ACC112 (cell line): ENCODE measurements at regions not wholly inside any gene's neighbourhood (a gene's known extent, or its start where the extent isn't known, plus 50 kb on each side); places are given as distances from the start of the nearest gene placed in this dataset.

ENCODE experiments used
- H2AFZ ChIP-seq: fragments of 200-600 bp; sonication (generic); one replicate; pipeline ENCODE4 v1.6.0; 2017; ENCODE audit warnings: antibody characterized with exemption, low read length; ENCODE audit not compliant: unreplicated experiment
- H3K27ac ChIP-seq: fragments of 200-600 bp; sonication (generic); 2 replicates; pipeline ENCODE4 v1.5.1; 2014; ENCODE audit warnings: low read depth, mild to moderate bottlenecking, antibody characterized with exemption, low read length, moderate library complexity
- H3K27me3 ChIP-seq: fragments of 200-600 bp; sonication (generic); 2 replicates; pipeline ENCODE4 v1.6.1; 2014; ENCODE audit warnings: mild to moderate bottlenecking, antibody characterized with exemption, low read length, moderate library complexity, mixed read lengths; ENCODE audit not compliant: insufficient read depth
- H3K36me3 ChIP-seq: fragments of 200-600 bp; sonication (generic); 2 replicates; pipeline ENCODE4 v1.6.1; 2016; ENCODE audit warnings: mild to moderate bottlenecking, antibody characterized with exemption, low read length, moderate library complexity, mixed read lengths; ENCODE audit not compliant: insufficient read depth
- H3K4me1 ChIP-seq: fragments of 200-600 bp; sonication (generic); one replicate; pipeline ENCODE4 v1.6.1; 2016; ENCODE audit warnings: low read length, mixed read lengths; ENCODE audit not compliant: insufficient read depth, unreplicated experiment, control insufficient read depth
- H3K4me3 ChIP-seq: fragments of 200-600 bp; sonication (generic); 2 replicates; pipeline ENCODE4 v1.5.1; 2014; ENCODE audit warnings: mild to moderate bottlenecking, low read depth, low read length
- H3K79me2 ChIP-seq: fragments of 200-600 bp; sonication (generic); one replicate; pipeline ENCODE4 v1.6.0; 2016; ENCODE audit warnings: low read length; ENCODE audit not compliant: control insufficient read depth, unreplicated experiment, insufficient read depth

- Histone ChIP-seq H2AFZ (no peak overlapping the region), H3K79me2 (no peaks in the 10 kb centered on the region), H3K4me3 (no peak overlapping the region), H3K36me3 (0 out of 2 replicates have a peak, but pooled peaks cover 8% of the 10 kb centered on the region), H3K4me1 (no peaks in the 10 kb centered on the region), H3K27me3 (no peaks in the 10 kb centered on the region), H3K27ac (no peak overlapping the region)
Observed at GRCh38 chr10:58885146-58885545, 291.3 kb upstream of the PHYHIPL start.

- Histone ChIP-seq H3K27ac (no peak overlapping the region), H2AFZ (no peak overlapping the region), H3K36me3 (0 out of 2 replicates have a peak, but pooled peaks cover 5% of the 10 kb centered on the region), H3K4me3 (no peak overlapping the region), H3K27me3 (no peaks in the 10 kb centered on the region), H3K79me2 (no peaks in the 10 kb centered on the region), H3K4me1 (no peaks in the 10 kb centered on the region)
Observed at GRCh38 chr10:58885686-58886345, 290.6 kb upstream of the PHYHIPL start.

GRCh38 chr10:58886406-58886805 lies 290.0 kb upstream of the PHYHIPL start:
- Histone ChIP-seq H3K4me1 (no peaks in the 10 kb centered on the region), H3K4me3 (no peak overlapping the region), H3K36me3 (no peaks in the 10 kb centered on the region), H3K27ac (no peak overlapping the region), H3K79me2 (no peaks in the 10 kb centered on the region), H3K27me3 (no peaks in the 10 kb centered on the region), H2AFZ (no peak overlapping the region)

- no peak overlapping the region for H3K4me3 ChIP-seq
- no peak overlapping the region for H2AFZ ChIP-seq
- no peak overlapping the region for H3K27ac ChIP-seq
- no peaks in the 10 kb centered on the region for H3K36me3 ChIP-seq
- H3K27me3 ChIP-seq: no peaks in the 10 kb centered on the region
- no peaks in the 10 kb centered on the region for H3K79me2 ChIP-seq
- no peaks in the 10 kb centered on the region for H3K4me1 ChIP-seq
Observed at GRCh38 chr10:58887474-58887873, 289.0 kb upstream of the PHYHIPL start.

- H3K4me3 ChIP-seq: no peak overlapping the region
- no peaks in the 10 kb centered on the region for H3K36me3 ChIP-seq
- H3K27me3 ChIP-seq: no peaks in the 10 kb centered on the region
- no peaks in the 10 kb centered on the region for H3K79me2 ChIP-seq
- no peak overlapping the region for H3K27ac ChIP-seq
- H3K4me1 ChIP-seq: no peaks in the 10 kb centered on the region
- no peak overlapping the region for H2AFZ ChIP-seq
Observed at GRCh38 chr10:58888957-58889356, 287.5 kb upstream of the PHYHIPL start.

GRCh38 chr10:58892031-58892531 lies 284.4 kb upstream of the PHYHIPL start:
- H3K4me3 ChIP-seq: no peak overlapping the region
- H3K79me2 ChIP-seq: no peaks in the 10 kb centered on the region
- H3K27me3 ChIP-seq: no peaks in the 10 kb centered on the region
- H3K36me3 ChIP-seq: no peaks in the 10 kb centered on the region
- H2AFZ ChIP-seq: peak overlapping the region; percentile 25
- no peak overlapping the region for H3K27ac ChIP-seq
- peaks cover 14% of the 10 kb centered on the region for H3K4me1 ChIP-seq

- Histone ChIP-seq H3K27ac (no peak overlapping the region), H3K4me1 (peaks cover 25% of the 10 kb centered on the region), H3K79me2 (no peaks in the 10 kb centered on the region), H3K36me3 (no peaks in the 10 kb centered on the region), H3K4me3 (no peak overlapping the region), H3K27me3 (no peaks in the 10 kb centered on the region), H2AFZ (no peak overlapping the region)
Observed at GRCh38 chr10:58894929-58895328, 281.5 kb upstream of the PHYHIPL start.

GRCh38 chr10:58896229-58896628 lies 280.2 kb upstream of the PHYHIPL start:
- H3K27ac ChIP-seq: no peak overlapping the region
- no peaks in the 10 kb centered on the region for H3K36me3 ChIP-seq
- H3K4me3 ChIP-seq: no peak overlapping the region
- peaks cover 25% of the 10 kb centered on the region for H3K4me1 ChIP-seq
- no peak overlapping the region for H2AFZ ChIP-seq
- H3K79me2 ChIP-seq: no peaks in the 10 kb centered on the region
- no peaks in the 10 kb centered on the region for H3K27me3 ChIP-seq

- H3K4me1 ChIP-seq: peaks cover 25% of the 10 kb centered on the region
- no peaks in the 10 kb centered on the region for H3K36me3 ChIP-seq
- no peaks in the 10 kb centered on the region for H3K79me2 ChIP-seq
- no peaks in the 10 kb centered on the region for H3K27me3 ChIP-seq
- H3K4me3 ChIP-seq: no peak overlapping the region
- H2AFZ ChIP-seq: no peak overlapping the region
- H3K27ac ChIP-seq: no peak overlapping the region
Observed at GRCh38 chr10:58897236-58897635, 279.2 kb upstream of the PHYHIPL start.

- Histone ChIP-seq H3K36me3 (no peaks in the 10 kb centered on the region), H3K27me3 (no peaks in the 10 kb centered on the region), H3K79me2 (no peaks in the 10 kb centered on the region), H3K4me1 (peaks cover 25% of the 10 kb centered on the region), H3K4me3 (no peak overlapping the region), H2AFZ (no peak overlapping the region), H3K27ac (no peak overlapping the region)
Observed at GRCh38 chr10:58897708-58898107, 278.7 kb upstream of the PHYHIPL start.

- Histone ChIP-seq H3K79me2 (no peaks in the 10 kb centered on the region), H3K27ac (no peak overlapping the region), H3K4me3 (no peak overlapping the region), H2AFZ (no peak overlapping the region), H3K36me3 (no peaks in the 10 kb centered on the region), H3K27me3 (no peaks in the 10 kb centered on the region), H3K4me1 (peaks cover 25% of the 10 kb centered on the region)
Observed at GRCh38 chr10:58898854-58899573, 277.4 kb upstream of the PHYHIPL start.
